NB4 (cell line): ENCODE measurements at regions not wholly inside any gene's neighbourhood (a gene's known extent, or its start where the extent isn't known, plus 50 kb on each side); places are given as distances from the start of the nearest gene placed in this dataset.

Source experiments
- DNase-seq: peaks from one replicate; pipeline ENCODE4 v3.0.0; 2010; ENCODE audit warnings: low read depth
- H3K4me3 ChIP-seq: one replicate; pipeline ENCODE4 v1.5.1; 2011; ENCODE audit warnings: mild to moderate bottlenecking, low read depth, low read length, moderate library complexity
- MYC ChIP-seq: IDR thresholded peaks from 2 replicates; pipeline ENCODE4 v1.6.1; 2011; ENCODE audit warnings: low read depth, low read length
- POLR2A ChIP-seq: IDR thresholded peaks from 2 replicates; pipeline ENCODE4 v1.6.1; 2011; ENCODE audit warnings: mild to moderate bottlenecking; ENCODE audit not compliant: insufficient read length; ENCODE audit errors: extremely low read depth
- TF ChIP-seq, protein P1 (sequence below): IDR thresholded peaks from one replicate; pipeline ENCODE4 v1.5.1; 2012; ENCODE audit warnings: low read depth, low read length
- TF ChIP-seq, protein P2 (sequence below): IDR thresholded peaks from 2 replicates; pipeline ENCODE4 v1.6.1; 2011; ENCODE audit warnings: low read depth, low read length

DNA sequence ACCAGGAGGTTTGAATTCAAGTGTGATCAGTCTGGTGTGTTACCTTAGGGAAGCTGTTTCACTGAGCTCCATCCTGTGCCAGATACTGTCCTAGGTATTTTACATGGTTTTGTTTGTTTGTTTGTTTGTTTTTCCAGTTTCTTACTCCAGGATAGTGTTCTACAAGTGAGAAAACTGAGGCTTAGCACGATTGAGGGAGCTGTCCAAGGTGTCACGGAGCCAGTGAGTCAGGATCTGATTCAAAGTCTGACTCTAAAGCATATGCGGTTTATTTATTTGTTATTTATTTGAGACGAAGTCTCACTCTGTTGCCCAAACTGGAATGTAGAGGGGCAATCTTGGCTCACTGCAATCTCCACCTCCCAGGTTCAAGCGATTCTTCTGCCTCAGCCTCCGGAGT lies 79.7 kb upstream of the GNG2 start:
- TF ChIP-seq POLR2A, result no peak
- no peak for TF ChIP-seq MYC
- TF ChIP-seq, protein P1, sequence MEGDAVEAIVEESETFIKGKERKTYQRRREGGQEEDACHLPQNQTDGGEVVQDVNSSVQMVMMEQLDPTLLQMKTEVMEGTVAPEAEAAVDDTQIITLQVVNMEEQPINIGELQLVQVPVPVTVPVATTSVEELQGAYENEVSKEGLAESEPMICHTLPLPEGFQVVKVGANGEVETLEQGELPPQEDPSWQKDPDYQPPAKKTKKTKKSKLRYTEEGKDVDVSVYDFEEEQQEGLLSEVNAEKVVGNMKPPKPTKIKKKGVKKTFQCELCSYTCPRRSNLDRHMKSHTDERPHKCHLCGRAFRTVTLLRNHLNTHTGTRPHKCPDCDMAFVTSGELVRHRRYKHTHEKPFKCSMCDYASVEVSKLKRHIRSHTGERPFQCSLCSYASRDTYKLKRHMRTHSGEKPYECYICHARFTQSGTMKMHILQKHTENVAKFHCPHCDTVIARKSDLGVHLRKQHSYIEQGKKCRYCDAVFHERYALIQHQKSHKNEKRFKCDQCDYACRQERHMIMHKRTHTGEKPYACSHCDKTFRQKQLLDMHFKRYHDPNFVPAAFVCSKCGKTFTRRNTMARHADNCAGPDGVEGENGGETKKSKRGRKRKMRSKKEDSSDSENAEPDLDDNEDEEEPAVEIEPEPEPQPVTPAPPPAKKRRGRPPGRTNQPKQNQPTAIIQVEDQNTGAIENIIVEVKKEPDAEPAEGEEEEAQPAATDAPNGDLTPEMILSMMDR, result no peak
- TF ChIP-seq, protein P2, sequence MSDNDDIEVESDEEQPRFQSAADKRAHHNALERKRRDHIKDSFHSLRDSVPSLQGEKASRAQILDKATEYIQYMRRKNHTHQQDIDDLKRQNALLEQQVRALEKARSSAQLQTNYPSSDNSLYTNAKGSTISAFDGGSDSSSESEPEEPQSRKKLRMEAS, result no peak
- DNase-seq, result peak; percentile 15
- no peak overlapping the region for H3K4me3 ChIP-seq

DNA sequence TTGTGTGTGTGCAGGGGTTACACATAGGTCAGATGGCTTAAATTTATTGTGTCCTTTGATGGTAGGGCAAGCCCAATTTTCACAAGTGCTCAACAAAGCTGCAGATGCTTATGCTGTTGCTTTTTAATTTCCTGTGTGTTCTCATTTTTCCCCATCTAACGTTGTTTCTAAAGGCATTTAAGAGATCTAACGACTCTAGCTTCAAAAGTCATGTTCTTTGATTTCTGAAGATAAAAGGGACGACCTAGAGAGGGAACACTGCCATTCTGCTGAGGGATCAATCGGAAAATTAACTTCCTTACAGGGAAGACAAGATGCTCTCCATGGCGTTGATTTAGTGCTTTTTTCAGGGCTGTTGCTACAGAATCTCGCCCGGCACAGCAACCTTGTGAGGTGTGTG lies 79.0 kb upstream of the GNG2 start:
- TF ChIP-seq MYC (no peak), POLR2A (no peak)
- TF ChIP-seq, protein P2, result no peak
- TF ChIP-seq, protein P1, result no peak
- H3K4me3 ChIP-seq, result no peak overlapping the region
- no peak for DNase-seq

DNA sequence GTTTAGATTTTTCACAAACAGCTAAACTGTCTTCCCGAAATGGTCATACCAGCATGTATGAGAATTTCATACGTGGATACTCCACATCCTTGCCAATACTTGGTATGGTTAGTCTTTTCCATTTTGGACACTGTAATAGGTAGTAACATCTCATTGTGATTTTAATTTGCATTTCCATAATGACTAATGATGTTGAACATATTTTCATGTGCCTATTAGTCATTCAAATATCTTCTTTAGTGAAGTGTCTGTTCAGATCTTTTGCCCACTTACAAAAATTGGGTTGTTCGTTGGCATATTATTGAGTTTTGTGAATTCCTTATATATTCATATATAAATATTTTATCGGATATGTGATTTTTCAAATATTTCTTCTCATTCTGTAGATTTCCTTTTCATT lies 78.0 kb upstream of the GNG2 start:
- no peak overlapping the region for H3K4me3 ChIP-seq
- TF ChIP-seq, protein P2, result no peak
- TF ChIP-seq POLR2A (no peak), MYC (no peak)
- TF ChIP-seq, protein P1, result no peak
- no peak for DNase-seq

DNA sequence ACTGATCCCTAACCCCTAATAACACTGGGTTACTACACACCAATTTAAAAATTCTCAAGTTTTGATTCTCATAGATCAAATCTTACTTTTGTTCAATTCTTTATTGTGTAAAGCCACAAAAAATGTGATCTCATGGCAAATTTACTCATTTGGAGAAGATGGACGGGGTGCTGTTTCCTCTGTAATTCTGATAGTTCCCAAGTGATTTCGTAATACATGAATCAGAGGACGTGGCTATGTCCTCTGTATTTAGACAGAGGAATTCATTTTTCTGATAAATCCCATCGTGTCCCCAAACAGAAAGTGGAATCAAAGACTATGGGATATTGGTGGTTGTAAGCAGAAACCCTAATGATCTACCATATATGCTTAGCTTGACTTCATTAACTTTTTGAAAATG lies 76.6 kb upstream of the GNG2 start:
- TF ChIP-seq MYC (no peak), POLR2A (no peak)
- TF ChIP-seq, protein P1, result no peak
- TF ChIP-seq, protein P2, result no peak
- H3K4me3 ChIP-seq, result no peak overlapping the region
- peak; percentile 27 for DNase-seq

DNA sequence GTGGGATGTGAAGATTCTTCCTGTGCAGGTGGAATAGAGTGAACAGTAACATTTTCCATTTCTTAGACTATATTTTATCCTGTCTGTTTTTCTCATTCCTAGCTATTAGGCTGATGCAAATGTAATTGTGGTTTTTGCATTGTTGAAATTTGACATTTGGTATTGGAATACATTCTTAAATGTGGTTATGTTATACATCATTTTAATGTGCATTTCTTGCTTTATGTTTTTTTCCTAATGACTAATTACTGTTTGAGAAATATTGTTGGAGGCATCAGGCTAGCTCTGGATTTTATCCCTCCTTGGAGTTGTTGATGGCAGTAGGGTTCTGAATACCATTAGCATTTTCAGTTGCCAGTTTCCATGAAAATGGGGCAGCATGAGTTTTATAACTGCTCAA lies 75.9 kb upstream of the GNG2 start:
- no peak for TF ChIP-seq MYC
- TF ChIP-seq, protein P2, result no peak
- TF ChIP-seq POLR2A, result no peak
- TF ChIP-seq, protein P1, result no peak
- DNase-seq, result no peak
- no peak overlapping the region for H3K4me3 ChIP-seq

DNA sequence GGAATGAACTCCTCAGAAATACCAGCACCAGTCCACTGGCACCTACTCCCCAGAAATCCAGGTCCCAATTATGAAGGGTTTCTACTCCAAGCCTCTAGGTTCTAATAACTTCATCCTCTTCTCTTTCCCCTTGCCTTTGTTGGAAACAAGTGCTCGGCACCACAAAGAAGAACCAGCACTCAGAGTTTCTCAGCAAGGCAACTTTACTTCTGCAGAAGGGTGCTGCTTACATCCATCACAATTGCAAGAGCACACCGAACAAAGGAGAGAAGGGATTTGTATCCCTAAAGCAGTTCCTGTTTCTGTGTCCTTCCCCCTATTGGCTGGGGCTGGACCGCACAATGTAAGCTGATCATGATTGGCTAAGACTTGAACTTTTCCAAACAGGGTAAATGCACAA lies 74.2 kb upstream of the GNG2 start:
- no peak overlapping the region for H3K4me3 ChIP-seq
- TF ChIP-seq, protein P2, result no peak
- TF ChIP-seq POLR2A (no peak), MYC (no peak)
- TF ChIP-seq, protein P1, result no peak
- no peak for DNase-seq
